Neural cell (in vitro differentiated cells): ENCODE measurements at regions not wholly inside any gene's neighbourhood (a gene's known extent, or its start where the extent isn't known, plus 50 kb on each side); places are given as distances from the start of the nearest gene placed in this dataset.

Experiments
- H2AFZ ChIP-seq: fragments of 200-600, 300-800 bp; sonication (generic), shearing (Covaris generic); 2 replicates; pipeline ENCODE4 v1.6.0; 2014; ENCODE audit warnings: low read depth, mild to moderate bottlenecking, antibody characterized with exemption, low read length, moderate library complexity
- H3F3A ChIP-seq: fragments of 200-600 bp; shearing (Covaris generic); 2 replicates; pipeline ENCODE4 v1.6.1; 2016; ENCODE audit warnings: mild to moderate bottlenecking, moderate library complexity, mixed read lengths, antibody characterized with exemption, low read length; ENCODE audit not compliant: insufficient read depth, poor library complexity, severe bottlenecking
- H3K27ac ChIP-seq: fragments of 200-600, 300-800 bp; sonication (generic), shearing (Covaris generic); 2 replicates; pipeline ENCODE4 v1.5.1; 2014; ENCODE audit warnings: mild to moderate bottlenecking, low read length, moderate library complexity
- H3K27me3 ChIP-seq: fragments of 300-800, 200-600 bp; sonication (generic), shearing (Covaris generic); 2 replicates; pipeline ENCODE4 v1.6.0; 2014; ENCODE audit warnings: mild to moderate bottlenecking, low read depth, low read length, moderate library complexity; ENCODE audit not compliant: insufficient read depth
- H3K36me3 ChIP-seq: fragments of 300-800, 200-600 bp; sonication (generic), shearing (Covaris generic); 2 replicates; pipeline ENCODE4 v1.5.1; 2014; ENCODE audit warnings: mild to moderate bottlenecking, antibody characterized with exemption, low read length, moderate library complexity; ENCODE audit not compliant: insufficient read depth
- H3K4me2 ChIP-seq: fragments of 300-800, 200-600 bp; sonication (generic), shearing (Covaris generic); 2 replicates; pipeline ENCODE4 v1.6.0; 2014; ENCODE audit warnings: mild to moderate bottlenecking, low read length
- H3K4me3 ChIP-seq: fragments of 300-800, 200-600 bp; sonication (generic), shearing (Covaris generic); 2 replicates; pipeline ENCODE4 v1.5.1; 2014; ENCODE audit warnings: mild to moderate bottlenecking, low read length, moderate library complexity
- H3K79me2 ChIP-seq: fragments of 200-600 bp; shearing (Covaris generic); replicated peaks from 2 replicates; pipeline ENCODE4 v1.6.0; 2014; ENCODE audit warnings: mild to moderate bottlenecking, low read length, moderate library complexity; ENCODE audit not compliant: insufficient read depth
- H3K9ac ChIP-seq: fragments of 300-800, 200-600 bp; sonication (generic), shearing (Covaris generic); 2 replicates; pipeline ENCODE4 v1.6.1; 2016; ENCODE audit warnings: mild to moderate bottlenecking, low read length, mixed read lengths
- H3K9me2 ChIP-seq: fragments of 200-600 bp; shearing (Covaris generic); 2 replicates; pipeline ENCODE4 v1.6.1; 2016; ENCODE audit warnings: mild to moderate bottlenecking, low read length, mixed read lengths; ENCODE audit not compliant: insufficient read depth
- H3K9me3 ChIP-seq: fragments of 200-600, 300-800 bp; sonication (generic), shearing (Covaris generic); 2 replicates; pipeline ENCODE4 v1.6.1; 2016; ENCODE audit warnings: mild to moderate bottlenecking, mixed run types, low read length, moderate library complexity, mixed read lengths
- H4K20me1 ChIP-seq: fragments of 200-600 bp; shearing (Covaris generic); 2 replicates; pipeline ENCODE4 v1.6.1; 2016; ENCODE audit warnings: mild to moderate bottlenecking, mixed run types; ENCODE audit not compliant: insufficient read depth
- EP300 ChIP-seq: fragments of 450-650 bp; conservative IDR thresholded peaks from 2 replicates; pipeline ENCODE4 v1.6.1; 2014; ENCODE audit warnings: antibody characterized with exemption, mild to moderate bottlenecking, moderate library complexity; ENCODE audit not compliant: poor library complexity, severe bottlenecking
- EZH2 ChIP-seq: fragments of 200-600, 300-800 bp; shearing (Covaris generic), sonication (generic); IDR thresholded peaks from 2 replicates; pipeline ENCODE4 v1.6.1; 2014; ENCODE audit warnings: antibody characterized with exemption, low read length, borderline replicate concordance, mild to moderate bottlenecking; ENCODE audit not compliant: insufficient read depth, poor library complexity, severe bottlenecking
- MXI1 ChIP-seq: fragments of 450-650 bp; conservative IDR thresholded peaks from 2 replicates; pipeline ENCODE4 v1.6.1; 2014; ENCODE audit warnings: antibody characterized with exemption, mild to moderate bottlenecking; ENCODE audit not compliant: poor library complexity, severe bottlenecking
- POLR2AphosphoS5 ChIP-seq: IDR thresholded peaks from 2 replicates; pipeline ENCODE4 v1.6.1; 2012
- RAD21 ChIP-seq: fragments of 450-650 bp; conservative IDR thresholded peaks from 2 replicates; pipeline ENCODE4 v1.6.1; 2014; ENCODE audit warnings: antibody characterized with exemption, mild to moderate bottlenecking, moderate library complexity
- REST ChIP-seq: IDR thresholded peaks from 2 replicates; pipeline ENCODE4 v1.6.1; 2012; ENCODE audit warnings: borderline replicate concordance
- SMC3 ChIP-seq: fragments of 450-650 bp; conservative IDR thresholded peaks from 2 replicates; pipeline ENCODE4 v1.6.1; 2014; ENCODE audit warnings: antibody characterized with exemption, mild to moderate bottlenecking, moderate library complexity; ENCODE audit not compliant: poor library complexity
- TAF1 ChIP-seq: IDR thresholded peaks from 2 replicates; pipeline ENCODE4 v1.6.1; 2012; ENCODE audit warnings: low read depth
- TF ChIP-seq, protein P1 (sequence below): fragments of 450-650 bp; IDR thresholded peaks from 2 replicates; pipeline ENCODE4 v1.5.1; 2014; ENCODE audit warnings: antibody characterized with exemption, mild to moderate bottlenecking, moderate library complexity; ENCODE audit not compliant: poor library complexity, severe bottlenecking

- H3K9ac ChIP-seq, result no peak overlapping the region
- H3K79me2 ChIP-seq, result no peaks in the 10 kb centered on the region
- H3K4me3 ChIP-seq, result no peak overlapping the region
- H2AFZ ChIP-seq, result no peak overlapping the region
- TF ChIP-seq MXI1 (no peak), EZH2 (no peak)
- TF ChIP-seq, protein P1, sequence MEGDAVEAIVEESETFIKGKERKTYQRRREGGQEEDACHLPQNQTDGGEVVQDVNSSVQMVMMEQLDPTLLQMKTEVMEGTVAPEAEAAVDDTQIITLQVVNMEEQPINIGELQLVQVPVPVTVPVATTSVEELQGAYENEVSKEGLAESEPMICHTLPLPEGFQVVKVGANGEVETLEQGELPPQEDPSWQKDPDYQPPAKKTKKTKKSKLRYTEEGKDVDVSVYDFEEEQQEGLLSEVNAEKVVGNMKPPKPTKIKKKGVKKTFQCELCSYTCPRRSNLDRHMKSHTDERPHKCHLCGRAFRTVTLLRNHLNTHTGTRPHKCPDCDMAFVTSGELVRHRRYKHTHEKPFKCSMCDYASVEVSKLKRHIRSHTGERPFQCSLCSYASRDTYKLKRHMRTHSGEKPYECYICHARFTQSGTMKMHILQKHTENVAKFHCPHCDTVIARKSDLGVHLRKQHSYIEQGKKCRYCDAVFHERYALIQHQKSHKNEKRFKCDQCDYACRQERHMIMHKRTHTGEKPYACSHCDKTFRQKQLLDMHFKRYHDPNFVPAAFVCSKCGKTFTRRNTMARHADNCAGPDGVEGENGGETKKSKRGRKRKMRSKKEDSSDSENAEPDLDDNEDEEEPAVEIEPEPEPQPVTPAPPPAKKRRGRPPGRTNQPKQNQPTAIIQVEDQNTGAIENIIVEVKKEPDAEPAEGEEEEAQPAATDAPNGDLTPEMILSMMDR, result no peak
- H3K9me3 ChIP-seq, result no peaks in the 10 kb centered on the region
- no peaks in the 10 kb centered on the region for H3F3A ChIP-seq
- no peaks in the 10 kb centered on the region for H4K20me1 ChIP-seq
- no peak overlapping the region for H3K27ac ChIP-seq
- H3K4me2 ChIP-seq, result no peak overlapping the region
- no peaks in the 10 kb centered on the region for H3K9me2 ChIP-seq
- peaks cover 3% of the 10 kb centered on the region for H3K27me3 ChIP-seq
- H3K36me3 ChIP-seq, result no peaks in the 10 kb centered on the region
Measured at GRCh38 chr10:123484722-123485121, 181.4 kb upstream of the GPR26 start.

- no peaks in the 10 kb centered on the region for H3K36me3 ChIP-seq
- H2AFZ ChIP-seq, result no peak overlapping the region
- H3K27ac ChIP-seq, result no peak overlapping the region
- no peaks in the 10 kb centered on the region for H4K20me1 ChIP-seq
- no peaks in the 10 kb centered on the region for H3K9me2 ChIP-seq
- no peaks in the 10 kb centered on the region for H3K79me2 ChIP-seq
- H3K4me2 ChIP-seq, result no peak overlapping the region
- H3K9me3 ChIP-seq, result no peaks in the 10 kb centered on the region
- H3K27me3 ChIP-seq, result peaks cover 3% of the 10 kb centered on the region
- H3K9ac ChIP-seq, result no peak overlapping the region
- TF ChIP-seq EP300 (no peak), REST (no peak), RAD21 (no peak), EZH2 (no peak)
- no peak overlapping the region for H3K4me3 ChIP-seq
- no peaks in the 10 kb centered on the region for H3F3A ChIP-seq
Measured at GRCh38 chr10:123485341-123485960, 180.7 kb upstream of the GPR26 start.

GRCh38 chr10:123488436-123488835 lies 177.7 kb upstream of the GPR26 start:
- Histone ChIP-seq H4K20me1 (no peaks in the 10 kb centered on the region), H2AFZ (no peak overlapping the region), H3K36me3 (no peaks in the 10 kb centered on the region), H3K4me3 (no peak overlapping the region), H3K4me2 (no peak overlapping the region), H3K9me2 (no peaks in the 10 kb centered on the region), H3K27me3 (no peaks in the 10 kb centered on the region), H3K9me3 (no peaks in the 10 kb centered on the region), H3K79me2 (no peaks in the 10 kb centered on the region), H3K9ac (no peak overlapping the region), H3F3A (no peaks in the 10 kb centered on the region), H3K27ac (no peak overlapping the region)
- TF ChIP-seq REST (no peak), TAF1 (no peak), EZH2 (no peak), POLR2AphosphoS5 (no peak), RAD21 (no peak), MXI1 (no peak), EP300 (no peak), SMC3 (no peak)
- TF ChIP-seq, protein P1, result no peak
